Lower leg skin (tissue), 4 donors: ENCODE measurements at regions not wholly inside any gene's neighbourhood (a gene's known extent, or its start where the extent isn't known, plus 50 kb on each side); places are given as distances from the start of the nearest gene placed in this dataset.
"Not testable (repeated sequence)": the region's sequence is repeated elsewhere in the genome, so short reads cannot be mapped to it uniquely, and the experiment has no call there.

ENCODE experiments used
- DNase-seq, 2 donors: peaks; one replicate each; pipeline ENCODE4 v3.0.0-alpha.2; 2019; ENCODE audit warnings: low spot score in 2 of 2
- H3K4me3 ChIP-seq: fragments of 200-600 bp; sonication (generic); 2 replicates; pipeline ENCODE4 v1.5.1; 2017; ENCODE audit warnings: mild to moderate bottlenecking, low read depth; ENCODE audit not compliant: poor library complexity, severe bottlenecking
- CTCF ChIP-seq, 3 donors: fragments of 450-650 bp; IDR thresholded peaks; one replicate each; pipeline ENCODE4 v1.5.1; 2016; ENCODE audit warnings: antibody characterized with exemption in 3 of 3, mild to moderate bottlenecking in 3 of 3, moderate library complexity in 2 of 3
- POLR2A ChIP-seq, 2 donors: fragments of 450-650 bp; IDR thresholded peaks; one replicate each; pipeline ENCODE4 v1.6.1; 2016 to 2017; ENCODE audit warnings: antibody characterized with exemption in 2 of 2, mild to moderate bottlenecking in 1 of 2, moderate library complexity in 1 of 2
- WGBS, 2 donors: methylation state at CpG; one replicate each; pipeline ENCODE4 v1.1.5; 2018; 5-methylcytosine and 5-hydroxymethylcytosine counted together
- intact Hi-C: fragments of 100-400 bp; cut with DNase I; formaldehyde crosslinking; loops from one replicate; pipeline ENCODE4 v1.15.0; 2023; ENCODE audit warnings: low total_unique reads

GRCh38 chr12:124213666-124214347 lies 81.1 kb upstream of the RFLNA start:
- WGBS, 2 donors: 53 to 65% methylated on average over 11 of the region's 11 CpGs
- no peak for DNase-seq
- intact Hi-C loops: no loop called here
- no peak overlapping the region for H3K4me3 ChIP-seq
- TF ChIP-seq CTCF (IDR thresholded peaks at IDR 0.05) (no peak), POLR2A (IDR thresholded peaks at IDR 0.05) (no peak)

GRCh38 chr12:124214574-124214973 lies 80.3 kb upstream of the RFLNA start:
- TF ChIP-seq CTCF (IDR thresholded peaks at IDR 0.05) (no peak), POLR2A (IDR thresholded peaks at IDR 0.05) (no peak)
- no peak for DNase-seq
- no peak overlapping the region for H3K4me3 ChIP-seq
- intact Hi-C loops: no loop called here
- 93 to 97% methylated on average over 3 of the region's 3 CpGs for WGBS, 2 donors

GRCh38 chr12:124216966-124217365 lies 77.9 kb upstream of the RFLNA start:
- no peak for TF ChIP-seq CTCF (IDR thresholded peaks at IDR 0.05)
- no peak for TF ChIP-seq POLR2A (IDR thresholded peaks at IDR 0.05)
- WGBS, 2 donors: 84 to 86% methylated on average over 10 of the region's 10 CpGs
- intact Hi-C loops: no loop called here
- DNase-seq: no peak
- no peak overlapping the region for H3K4me3 ChIP-seq

GRCh38 chr12:124217508-124218242 lies 77.2 kb upstream of the RFLNA start:
- intact Hi-C loops: no loop called here
- 19 to 37% methylated on average over 22 of the region's 22 CpGs for WGBS, 2 donors
- no peak for TF ChIP-seq CTCF (IDR thresholded peaks at IDR 0.05)
- TF ChIP-seq POLR2A (IDR thresholded peaks at IDR 0.05): no peak
- no peak for DNase-seq
- H3K4me3 ChIP-seq: no peak overlapping the region

- no peak for DNase-seq
- TF ChIP-seq CTCF (IDR thresholded peaks at IDR 0.05): no peak
- TF ChIP-seq POLR2A (IDR thresholded peaks at IDR 0.05): no peak
- intact Hi-C loops: no loop called here
- no peak overlapping the region for H3K4me3 ChIP-seq
- 48 to 49% methylated on average over 1 of the region's 1 CpG for WGBS, 2 donors
These were observed 76.7 kb upstream of the RFLNA start for GRCh38 chr12:124218243-124218560.

- 85 to 89% methylated on average over 3 of the region's 3 CpGs for WGBS, 2 donors
- H3K4me3 ChIP-seq, intact Hi-C loops, DNase-seq: not testable (repeated sequence)
These were observed 76.2 kb upstream of the RFLNA start for GRCh38 chr12:124218650-124219049.
